ENCODE measurements at regions not wholly inside any gene's neighbourhood (a gene's known extent, or its start where the extent isn't known, plus 50 kb on each side); places are given as distances from the start of the nearest gene placed in this dataset.

DNA sequence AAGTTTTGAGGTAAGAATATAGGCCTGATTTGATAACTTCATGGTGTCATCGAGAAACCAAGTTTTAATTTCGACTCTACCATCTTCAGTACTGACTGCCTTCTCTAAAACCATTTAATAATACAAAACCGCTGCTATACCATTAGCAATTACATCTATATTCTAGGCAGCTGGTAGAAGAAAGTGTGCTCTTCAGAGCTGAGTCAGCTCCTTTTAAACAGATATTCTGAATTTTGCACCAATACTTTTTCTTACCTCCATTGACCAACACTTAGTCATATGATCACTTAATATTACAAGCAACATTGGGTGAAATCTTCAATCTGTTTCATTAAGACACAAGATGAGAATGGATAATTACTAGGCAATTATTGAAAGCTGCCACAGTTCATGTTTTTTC is 1667.8 kb downstream of the PCDH9 start:
- TF ChIP-seq ELF4 (IDR thresholded peaks at IDR 0.05) = no peak
- TF ChIP-seq TARDBP (IDR thresholded peaks at IDR 0.05) = no peak
- no peak for TF ChIP-seq FOXM1 (IDR thresholded peaks at IDR 0.05; ENCODE audit: borderline replicate concordance)
- no peak for TF ChIP-seq SUZ12 (IDR thresholded peaks at IDR 0.05)
- no peak for TF ChIP-seq CTBP1 (IDR thresholded peaks at IDR 0.05; ENCODE audit: borderline replicate concordance)
- no peak for TF ChIP-seq ARNT (IDR thresholded peaks at IDR 0.05)
- TF ChIP-seq NFRKB (IDR thresholded peaks at IDR 0.05) = no peak
- no peak for TF ChIP-seq SP1 (IDR thresholded peaks at IDR 0.05)

Measured in HEK293T (cell line).